Kidney epithelial cell (primary cell): ENCODE measurements at regions not wholly inside any gene's neighbourhood (a gene's known extent, or its start where the extent isn't known, plus 50 kb on each side); places are given as distances from the start of the nearest gene placed in this dataset.

ENCODE experiments used
- DNase-seq: peaks from one replicate; pipeline ENCODE4 v3.0.0-alpha.2; 2010; ENCODE audit warnings: low read depth
- H3K27me3 ChIP-seq: 2 replicates; pipeline ENCODE4 v1.6.0; 2011; ENCODE audit warnings: low read length; ENCODE audit not compliant: control insufficient read depth, insufficient read depth
- H3K36me3 ChIP-seq: 2 replicates; pipeline ENCODE4 v1.5.1; 2011; ENCODE audit warnings: low read length; ENCODE audit not compliant: control insufficient read depth, insufficient read depth
- H3K4me3 ChIP-seq: 2 replicates; pipeline ENCODE4 v1.5.1; 2011; ENCODE audit warnings: low read depth, mild to moderate bottlenecking, control low read depth, low read length
- TF ChIP-seq, protein P1 (sequence below): IDR thresholded peaks from 2 replicates; pipeline ENCODE4 v1.5.1; 2011; ENCODE audit warnings: mild to moderate bottlenecking, moderate library complexity, low read length, control low read depth, inconsistent platforms; ENCODE audit not compliant: insufficient read depth, poor library complexity, severe bottlenecking

DNA sequence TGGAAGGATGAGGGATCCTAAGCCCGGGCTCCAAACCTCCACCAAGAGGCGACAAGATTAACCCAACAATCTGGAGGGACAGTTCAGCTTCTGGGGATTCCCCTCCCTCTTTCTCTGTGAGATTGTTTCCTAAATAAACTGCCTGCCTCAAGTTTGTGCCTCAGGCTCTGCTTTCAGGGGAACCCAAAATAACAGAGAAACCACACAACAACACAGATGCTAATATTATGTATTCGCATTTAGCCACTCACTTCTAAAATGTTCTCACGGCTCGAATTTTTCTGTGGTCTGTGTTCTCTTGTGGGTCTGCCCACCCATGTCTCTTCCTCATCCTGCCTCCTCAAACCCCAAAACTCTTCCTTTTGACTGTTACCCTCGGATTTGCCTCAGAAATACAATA is 1381.1 kb upstream of the SLC10A2 start:
- Histone ChIP-seq H3K27me3 (no peaks in the 10 kb centered on the region), H3K4me3 (no peak overlapping the region), H3K36me3 (no peaks in the 10 kb centered on the region)
- no peak for DNase-seq
- TF ChIP-seq, protein P1, sequence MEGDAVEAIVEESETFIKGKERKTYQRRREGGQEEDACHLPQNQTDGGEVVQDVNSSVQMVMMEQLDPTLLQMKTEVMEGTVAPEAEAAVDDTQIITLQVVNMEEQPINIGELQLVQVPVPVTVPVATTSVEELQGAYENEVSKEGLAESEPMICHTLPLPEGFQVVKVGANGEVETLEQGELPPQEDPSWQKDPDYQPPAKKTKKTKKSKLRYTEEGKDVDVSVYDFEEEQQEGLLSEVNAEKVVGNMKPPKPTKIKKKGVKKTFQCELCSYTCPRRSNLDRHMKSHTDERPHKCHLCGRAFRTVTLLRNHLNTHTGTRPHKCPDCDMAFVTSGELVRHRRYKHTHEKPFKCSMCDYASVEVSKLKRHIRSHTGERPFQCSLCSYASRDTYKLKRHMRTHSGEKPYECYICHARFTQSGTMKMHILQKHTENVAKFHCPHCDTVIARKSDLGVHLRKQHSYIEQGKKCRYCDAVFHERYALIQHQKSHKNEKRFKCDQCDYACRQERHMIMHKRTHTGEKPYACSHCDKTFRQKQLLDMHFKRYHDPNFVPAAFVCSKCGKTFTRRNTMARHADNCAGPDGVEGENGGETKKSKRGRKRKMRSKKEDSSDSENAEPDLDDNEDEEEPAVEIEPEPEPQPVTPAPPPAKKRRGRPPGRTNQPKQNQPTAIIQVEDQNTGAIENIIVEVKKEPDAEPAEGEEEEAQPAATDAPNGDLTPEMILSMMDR: no peak

DNA sequence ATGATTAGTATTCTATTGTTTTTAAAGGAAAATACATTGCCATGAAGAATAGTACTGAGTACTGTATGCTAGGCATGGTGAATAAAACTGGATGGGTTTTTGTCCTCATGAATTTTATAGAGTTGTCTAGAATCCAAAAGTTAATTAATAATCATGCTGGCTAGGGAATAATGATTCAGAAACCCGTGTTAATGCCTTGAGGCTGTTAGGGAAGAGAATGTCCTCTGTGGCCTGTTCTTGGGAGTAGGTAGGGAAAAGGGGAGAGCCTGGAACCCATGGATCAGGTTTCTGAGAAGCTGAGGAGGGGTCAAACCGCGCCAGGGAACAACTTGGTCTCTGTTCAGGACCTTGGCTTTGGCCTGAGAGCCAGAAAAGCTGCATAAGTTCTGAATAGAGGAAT is 1376.3 kb upstream of the SLC10A2 start:
- Histone ChIP-seq H3K36me3 (no peaks in the 10 kb centered on the region), H3K27me3 (no peaks in the 10 kb centered on the region), H3K4me3 (no peak overlapping the region)
- TF ChIP-seq, protein P1: no peak
- DNase-seq: peak; percentile 9

DNA sequence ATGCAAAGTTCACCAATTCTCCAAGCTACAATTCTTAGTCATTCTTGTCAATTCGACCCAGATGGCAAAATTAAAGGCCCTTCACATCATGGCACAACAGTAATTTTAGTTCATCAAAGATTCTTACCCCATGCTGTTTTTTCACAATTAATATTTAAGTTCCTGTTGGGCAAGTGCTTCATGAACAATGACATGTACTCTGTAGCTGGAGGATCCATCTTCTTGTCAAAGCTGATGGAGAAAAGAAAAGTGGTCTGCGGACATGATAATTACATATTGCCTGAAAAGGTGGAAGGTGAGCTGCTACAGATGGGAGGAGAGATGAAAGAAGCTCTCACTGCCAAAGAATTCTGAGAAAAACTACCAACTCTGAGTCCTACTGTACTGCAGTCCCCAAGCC is 1370.3 kb upstream of the SLC10A2 start:
- H3K4me3 ChIP-seq: no peak overlapping the region
- DNase-seq: no peak
- H3K36me3 ChIP-seq: no peaks in the 10 kb centered on the region
- TF ChIP-seq, protein P1: no peak
- H3K27me3 ChIP-seq: no peaks in the 10 kb centered on the region

DNA sequence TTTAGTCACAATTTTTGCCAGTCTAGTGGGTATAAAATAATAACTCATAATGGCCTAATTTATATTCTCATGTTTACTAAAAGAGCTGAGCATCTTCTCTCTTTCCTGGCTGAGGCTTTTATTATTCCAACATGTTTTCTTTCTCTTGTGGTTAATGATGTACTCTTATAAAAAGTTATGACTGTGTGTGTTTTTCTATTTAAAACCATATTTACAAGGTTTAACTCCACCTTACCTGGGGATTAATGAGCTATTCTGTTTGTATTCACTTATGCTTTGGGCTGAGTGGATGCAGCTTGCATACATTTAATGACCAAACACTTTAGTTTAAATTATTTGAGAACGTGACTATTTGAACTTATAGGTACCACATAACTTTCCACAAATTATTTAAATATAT is 1365.7 kb upstream of the SLC10A2 start:
- no peak for DNase-seq
- Histone ChIP-seq H3K36me3 (no peaks in the 10 kb centered on the region), H3K27me3 (no peaks in the 10 kb centered on the region), H3K4me3 (no peak overlapping the region)
- TF ChIP-seq, protein P1: no peak

DNA sequence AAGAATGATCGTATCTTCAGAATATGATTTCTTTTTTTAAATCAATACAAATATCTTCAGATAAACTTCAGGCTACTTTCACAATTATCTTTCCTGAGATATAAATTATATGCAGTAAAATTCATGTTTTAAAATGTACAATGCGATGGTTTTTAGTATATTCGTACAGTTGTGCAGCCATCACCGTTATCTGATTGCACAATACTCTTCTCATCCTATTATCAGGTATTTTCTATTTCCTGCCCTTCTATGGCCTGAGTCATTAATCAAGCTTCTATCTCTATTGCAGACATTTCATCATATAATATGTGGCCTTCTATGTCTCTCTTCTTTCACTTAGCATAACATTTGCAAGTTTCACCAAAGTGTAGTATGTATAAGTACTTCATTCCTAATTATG is 1360.2 kb upstream of the SLC10A2 start:
- no peaks in the 10 kb centered on the region for H3K27me3 ChIP-seq
- no peak for DNase-seq
- TF ChIP-seq, protein P1: no peak
- H3K4me3 ChIP-seq: no peak overlapping the region
- H3K36me3 ChIP-seq: no peaks in the 10 kb centered on the region

DNA sequence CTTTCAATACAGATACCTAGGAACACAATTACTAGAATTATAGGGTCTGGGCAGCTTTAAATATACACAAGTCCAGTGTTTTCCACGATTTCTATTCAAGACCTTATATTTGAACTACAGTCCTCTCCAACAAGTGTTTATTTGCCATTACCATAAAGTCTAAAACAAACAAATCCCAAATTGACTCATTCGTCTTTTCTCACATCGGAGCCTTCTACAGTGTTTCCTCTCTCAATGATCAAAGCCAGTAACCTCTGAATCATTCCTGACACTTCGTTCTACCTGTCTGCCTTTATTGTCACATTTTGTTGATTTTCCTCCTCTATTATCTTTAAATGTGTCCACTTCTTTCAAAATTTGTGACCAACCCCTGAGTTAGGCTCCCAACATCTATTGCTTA is 1356.5 kb upstream of the SLC10A2 start:
- TF ChIP-seq, protein P1: no peak
- H3K27me3 ChIP-seq: no peaks in the 10 kb centered on the region
- DNase-seq: no peak
- no peak overlapping the region for H3K4me3 ChIP-seq
- no peaks in the 10 kb centered on the region for H3K36me3 ChIP-seq
